GM21423 (cell line): ENCODE measurements at regions not wholly inside any gene's neighbourhood (a gene's known extent, or its start where the extent isn't known, plus 50 kb on each side); places are given as distances from the start of the nearest gene placed in this dataset.
A peak's percentile ranks its signal among the peaks of the same experiment; 100 is the strongest.

Source experiments
- ATAC-seq: cut with Tn5 transposase; IDR thresholded peaks from one replicate; pipeline ENCODE4 v1.9.1; 2021; ENCODE audit warnings: mild to moderate bottlenecking, moderate library complexity; ENCODE audit not compliant: unreplicated experiment

GRCh38 chr3:177426878-177427495, 229.7 kb upstream of the TBL1XR1 start:
- ATAC-seq, result peak; percentile 99

DNA sequence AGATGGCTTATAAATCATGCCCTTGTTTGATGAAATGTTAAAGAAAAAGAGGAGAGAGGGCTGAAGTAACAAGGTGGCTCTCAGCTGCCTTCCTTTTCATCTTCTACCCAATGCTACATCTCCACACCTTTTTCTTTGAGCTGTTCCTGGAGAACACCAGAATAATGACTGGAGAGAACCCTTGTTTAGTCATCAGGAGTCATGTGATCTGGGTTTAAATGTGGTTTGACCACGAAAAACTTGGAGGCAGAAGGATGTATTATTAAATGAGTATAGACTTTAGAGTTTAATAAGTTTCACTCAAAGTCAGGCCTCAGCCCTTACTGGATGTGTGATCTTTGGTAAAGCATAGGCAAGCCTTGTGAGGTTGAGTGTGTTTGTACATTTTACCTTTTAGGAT, 230.3 kb upstream of the TBL1XR1 start:
- peak; percentile 5 for ATAC-seq

GRCh38 chr3:177429079-177429478, 231.8 kb upstream of the TBL1XR1 start:
- ATAC-seq, result no peak

GRCh38 chr3:177429771-177430170, 232.5 kb upstream of the TBL1XR1 start:
- ATAC-seq, result no peak

- no peak for ATAC-seq
Measured at GRCh38 chr3:177430653-177431052, 233.4 kb upstream of the TBL1XR1 start.

GRCh38 chr3:177431525-177432176, 234.4 kb upstream of the TBL1XR1 start:
- no peak for ATAC-seq

DNA sequence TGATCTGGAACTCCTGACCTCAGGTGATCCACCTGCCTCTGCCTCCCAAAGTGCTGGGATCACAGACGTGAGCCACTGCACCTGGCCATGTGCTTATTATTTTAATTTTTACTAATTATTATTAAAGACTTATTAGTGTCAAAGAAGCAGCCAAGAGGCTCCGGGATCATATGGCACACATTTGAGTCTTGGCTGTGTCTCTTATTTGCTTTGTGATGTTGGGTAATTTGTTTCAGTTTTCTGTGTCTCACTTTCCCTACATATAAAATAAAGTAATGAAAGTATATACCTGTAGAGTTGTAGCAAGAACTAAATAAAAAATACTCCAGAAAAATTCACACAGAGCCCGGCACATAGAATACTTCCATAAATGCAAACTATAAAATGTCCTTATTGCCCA, 238.0 kb upstream of the TBL1XR1 start:
- ATAC-seq, result no peak

DNA sequence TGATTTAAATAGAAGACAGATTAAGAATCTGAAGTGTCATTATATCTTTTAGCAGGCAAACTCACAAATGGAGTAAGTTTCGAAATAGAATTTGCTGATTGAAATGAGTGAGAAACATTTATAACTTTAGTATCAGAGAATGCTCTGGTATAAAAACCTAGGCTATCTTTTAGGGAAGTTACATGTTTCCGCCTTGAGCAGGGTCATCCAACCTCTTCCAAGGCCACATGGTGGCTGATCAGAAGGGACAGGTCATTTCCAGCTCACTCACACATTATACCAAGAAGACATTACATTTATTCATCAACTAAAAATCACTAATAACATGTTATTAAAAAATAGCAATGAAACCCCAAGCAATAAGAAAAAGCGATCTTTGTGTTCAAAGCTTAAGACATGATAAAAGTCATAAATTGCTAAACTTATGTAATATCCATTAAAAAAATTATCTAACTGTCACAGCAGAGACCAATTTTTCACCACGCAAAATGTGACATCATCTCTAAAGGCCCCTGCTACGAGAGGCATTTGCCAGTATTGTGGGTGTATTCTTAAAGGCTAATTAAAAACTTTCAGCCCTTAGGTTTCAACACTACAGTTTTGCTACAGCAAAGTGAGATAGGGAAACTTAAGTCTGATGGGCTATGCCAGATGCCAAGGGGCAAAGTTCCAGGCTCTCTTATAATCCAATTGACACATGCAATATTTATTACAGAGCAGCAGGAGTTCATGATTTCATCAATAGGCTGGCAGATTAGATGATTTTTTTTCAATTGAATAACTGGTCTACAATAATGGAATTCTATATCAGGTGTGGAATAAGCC, 240.4 kb upstream of the TBL1XR1 start:
- no peak for ATAC-seq

DNA sequence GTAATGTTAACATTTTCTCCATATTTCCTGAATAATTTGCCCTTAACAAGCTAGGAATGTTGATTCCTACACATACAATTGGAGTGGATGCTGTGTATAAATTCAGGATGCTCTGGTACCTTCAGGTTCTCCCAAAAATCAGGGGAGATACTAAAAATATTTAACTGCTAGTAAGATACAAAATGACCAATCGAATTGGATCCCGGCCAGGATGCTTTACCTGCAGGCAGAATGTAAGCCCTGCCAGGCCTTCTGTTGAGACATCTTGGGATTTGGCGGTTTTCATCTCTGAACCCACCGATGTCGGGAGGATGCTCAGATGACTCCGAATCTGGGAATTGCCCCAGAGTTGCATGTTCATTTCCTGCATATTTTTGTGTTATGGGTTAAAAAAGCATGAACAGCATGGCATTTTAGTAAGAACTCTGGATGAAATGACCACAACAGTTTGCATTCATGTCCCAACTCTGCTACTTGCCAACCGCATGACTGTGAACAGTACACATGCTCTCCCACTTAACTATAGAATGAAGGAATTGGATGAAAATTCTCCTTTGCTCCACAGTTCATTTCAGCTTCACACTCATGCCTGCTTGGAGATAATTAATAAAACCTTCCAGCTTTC, 241.4 kb upstream of the TBL1XR1 start:
- no peak for ATAC-seq

DNA sequence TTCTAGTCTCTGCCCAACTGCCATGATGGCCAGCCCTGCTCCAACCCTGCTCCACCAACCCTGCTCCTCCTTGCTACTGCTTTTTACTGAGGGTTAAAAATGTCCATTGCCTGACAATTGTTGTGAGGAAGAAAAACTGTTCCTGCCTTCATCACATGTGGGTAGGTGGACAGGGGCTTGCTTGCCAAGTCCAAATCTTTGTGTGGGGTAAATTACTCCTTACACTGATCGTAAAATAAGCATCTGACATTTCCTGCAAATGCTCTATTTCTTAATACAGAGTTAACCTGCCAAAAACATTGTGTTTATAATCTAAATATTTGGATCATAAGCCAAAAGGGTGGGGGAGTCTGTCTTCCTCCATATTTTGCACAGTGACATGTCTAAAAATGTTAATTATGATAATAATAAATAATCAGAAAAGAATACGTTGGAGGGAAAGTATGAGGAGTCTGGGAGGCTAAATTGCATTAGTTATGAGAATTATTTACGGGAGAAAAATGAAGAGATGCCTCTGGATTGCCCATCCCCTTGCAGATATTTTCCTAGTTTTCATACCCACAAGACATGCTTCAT, 242.5 kb upstream of the TBL1XR1 start:
- ATAC-seq, result no peak

- ATAC-seq, result no peak
Measured at GRCh38 chr3:177440456-177441104, 243.3 kb upstream of the TBL1XR1 start.

GRCh38 chr3:177441276-177441812, 244.1 kb upstream of the TBL1XR1 start:
- ATAC-seq, result no peak

DNA sequence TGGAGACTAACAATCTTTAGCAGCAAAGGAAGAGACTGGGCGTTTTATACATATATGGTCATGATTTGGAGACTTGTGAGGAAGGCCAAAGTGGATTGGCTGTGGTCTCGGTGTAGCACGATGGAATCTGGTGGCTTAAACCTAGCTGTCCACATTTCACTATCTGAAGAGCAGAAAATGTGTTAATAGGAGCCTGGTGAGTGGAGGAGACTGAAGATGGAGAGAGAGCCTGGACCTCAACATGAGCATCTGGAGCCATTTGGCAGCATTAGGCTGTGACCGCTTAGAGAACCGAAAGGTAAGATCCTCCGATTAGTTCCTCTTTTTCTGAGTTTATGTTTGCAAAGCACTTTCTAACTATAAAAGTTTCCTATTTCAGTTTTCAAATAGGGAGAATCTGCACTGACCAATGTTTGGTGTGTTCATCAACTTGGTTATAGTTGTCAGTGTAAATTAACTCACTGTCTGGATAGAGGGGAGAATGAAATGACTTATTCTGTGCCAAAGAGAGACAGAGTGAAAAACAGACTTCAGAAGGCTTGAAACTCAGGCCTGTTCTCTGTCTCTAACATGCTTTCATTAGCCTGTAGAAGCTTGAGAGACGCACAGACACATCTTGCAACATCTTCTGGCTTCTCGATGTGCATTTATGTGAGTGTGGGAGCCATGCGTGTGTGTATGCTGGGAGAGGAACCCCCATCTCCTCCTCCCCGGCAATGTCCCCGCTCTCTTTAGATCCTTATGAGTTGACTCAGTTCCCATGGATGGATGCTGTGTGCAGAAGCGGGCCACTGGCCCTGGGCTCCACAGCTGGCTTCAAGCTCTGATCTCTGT, 244.7 kb upstream of the TBL1XR1 start:
- ATAC-seq, result peak; percentile 98

DNA sequence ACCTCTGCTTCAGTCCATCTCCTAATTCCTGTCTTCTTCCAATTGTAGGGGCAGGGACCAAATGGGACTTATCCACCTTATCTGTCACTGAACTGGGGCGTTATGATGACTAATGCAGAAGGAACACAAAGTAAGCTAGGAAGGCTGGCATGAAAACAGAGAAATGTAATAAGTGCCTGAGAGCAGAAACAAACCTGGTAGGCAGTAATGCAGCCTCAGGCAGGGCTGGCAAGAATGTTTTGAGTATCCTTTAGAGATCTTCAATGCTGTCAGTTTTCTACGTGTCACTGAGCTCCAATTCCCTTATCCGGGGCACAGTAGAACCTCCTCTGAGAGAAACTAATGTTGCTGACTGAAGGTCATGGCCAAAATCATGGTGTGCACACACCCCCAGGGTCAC, 246.2 kb upstream of the TBL1XR1 start:
- no peak for ATAC-seq

DNA sequence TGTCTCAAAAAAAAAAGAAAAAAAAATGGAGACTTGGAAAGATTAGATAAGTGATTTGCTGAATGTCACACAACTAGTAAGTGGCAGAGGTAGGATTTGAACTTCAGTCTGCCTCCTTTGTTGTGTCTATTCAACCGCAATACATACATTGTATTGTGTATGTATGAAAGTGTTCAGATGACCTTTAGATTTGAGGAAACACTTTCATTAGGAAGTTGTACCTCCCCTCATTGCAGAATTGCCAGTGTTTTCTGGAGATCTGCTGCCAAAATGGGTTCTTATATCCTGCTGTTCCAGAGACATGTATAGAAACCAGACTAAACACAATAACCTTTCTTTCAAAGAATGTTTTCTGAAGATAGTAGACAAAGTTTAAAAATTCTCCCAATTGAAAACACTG, 247.4 kb upstream of the TBL1XR1 start:
- ATAC-seq, result no peak

DNA sequence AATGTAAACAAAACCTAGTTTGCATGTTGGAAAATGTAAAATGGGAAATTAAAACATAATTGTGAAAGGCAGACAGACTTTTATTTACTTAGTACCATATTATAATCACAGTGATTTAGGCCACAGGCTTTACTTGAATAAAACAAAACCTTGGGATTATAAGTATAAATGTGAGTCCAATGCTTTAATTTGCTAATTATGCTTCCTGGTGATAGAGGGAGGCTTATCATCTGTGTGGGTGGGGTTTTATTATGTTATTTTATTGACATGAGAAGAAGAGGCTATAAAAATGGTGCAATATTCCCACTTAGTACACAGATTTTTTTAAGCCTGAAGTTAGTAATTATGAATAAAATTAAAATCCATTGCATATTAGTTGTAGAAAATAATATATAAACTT, 248.3 kb upstream of the TBL1XR1 start:
- no peak for ATAC-seq

DNA sequence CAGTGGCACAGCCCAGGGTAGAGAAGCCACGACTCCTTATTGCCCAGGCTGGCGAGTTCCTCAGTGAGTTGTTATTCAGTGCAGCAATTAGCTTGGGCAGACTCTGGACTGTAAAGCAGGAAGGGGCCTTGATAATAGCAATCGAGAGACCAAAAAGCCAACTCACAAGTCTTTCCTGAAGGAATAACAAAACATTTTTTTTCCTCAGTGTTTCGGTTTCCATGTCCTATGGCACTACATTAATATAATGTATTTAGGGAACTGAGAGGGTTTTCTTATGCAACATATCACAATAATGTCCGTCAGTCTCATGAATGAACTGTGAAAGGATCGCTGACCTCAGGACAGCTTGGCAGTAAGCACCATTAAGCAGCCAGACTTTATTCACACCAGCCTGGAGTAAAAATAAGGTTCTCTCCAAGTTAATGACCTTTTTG, 248.9 kb upstream of the TBL1XR1 start:
- ATAC-seq, result no peak

DNA sequence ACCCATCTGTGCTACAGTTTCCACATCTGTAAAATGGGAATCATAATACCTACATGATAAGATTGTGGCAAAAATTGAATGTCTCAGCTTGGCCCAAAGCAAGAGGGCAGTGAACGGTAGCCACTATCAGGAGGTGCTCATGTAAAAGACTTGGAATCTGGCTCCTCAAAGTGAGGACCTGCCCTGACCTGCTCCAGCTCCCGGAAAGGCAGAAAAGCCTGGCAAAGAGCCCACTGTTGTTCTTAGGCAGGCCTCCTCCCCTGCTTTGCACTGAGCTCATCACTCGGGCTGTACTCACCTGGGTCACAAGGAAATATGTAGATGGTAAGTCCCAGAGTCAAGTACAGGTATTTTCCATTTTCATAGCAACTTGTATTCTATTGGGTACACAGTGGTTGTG, 250.7 kb upstream of the TBL1XR1 start:
- ATAC-seq, result no peak

DNA sequence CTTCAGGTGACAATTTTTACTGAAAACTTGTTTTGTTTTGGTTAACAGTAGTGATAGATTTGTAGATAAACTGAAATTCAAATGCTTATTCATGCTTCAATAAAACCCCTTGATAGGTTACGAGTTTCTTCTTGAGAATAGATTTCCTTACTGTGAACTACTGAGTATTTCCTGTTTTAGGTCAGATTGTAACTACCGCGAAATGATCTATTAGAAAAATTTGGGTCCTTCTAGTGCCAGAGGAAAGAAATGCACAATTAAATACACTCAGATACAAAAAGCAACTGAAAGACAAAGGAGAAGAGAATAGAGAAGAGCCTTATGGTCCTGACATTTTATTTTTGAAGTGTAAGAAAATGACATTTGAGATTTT, 251.7 kb upstream of the TBL1XR1 start:
- peak; percentile 14 for ATAC-seq
